Activated T-helper 1 cell treated with anti-CD3 and anti-CD28 coated beads, Interleukin-12 subunit alpha, Interleukin-12 subunit beta, Interleukin-2, Interleukin-4 antibody, amounts not matched to agents 30 ng/mL and 10 ng/mL and 1 ng/mL, durations not matched to agents 14 hours and 24 hours and 36 hours (primary cell): ENCODE measurements at regions not wholly inside any gene's neighbourhood (a gene's known extent, or its start where the extent isn't known, plus 50 kb on each side); places are given as distances from the start of the nearest gene placed in this dataset.

ENCODE experiments used
- DNase-seq: peaks from one replicate; pipeline ENCODE4 v3.0.0; 2021; ENCODE audit warnings: low spot score
- H3K27ac Mint-ChIP-seq: one replicate; pipeline ENCODE4 v1.8.0; 2021; ENCODE audit warnings: mild to moderate bottlenecking, mixed read lengths
- H3K27me3 Mint-ChIP-seq: one replicate; pipeline ENCODE4 v1.8.0; 2022; ENCODE audit warnings: mild to moderate bottlenecking, moderate library complexity, mixed read lengths; ENCODE audit not compliant: insufficient read depth
- H3K36me3 Mint-ChIP-seq: one replicate; pipeline ENCODE4 v1.8.0; 2021; ENCODE audit warnings: low read depth, mixed read lengths
- H3K4me1 Mint-ChIP-seq: one replicate; pipeline ENCODE4 v1.8.0; 2021; ENCODE audit warnings: low read depth, mixed read lengths
- H3K4me3 Mint-ChIP-seq: one replicate; pipeline ENCODE4 v1.8.0; 2021; ENCODE audit warnings: mild to moderate bottlenecking, moderate library complexity, mixed read lengths
- H3K9me3 Mint-ChIP-seq: one replicate; pipeline ENCODE4 v1.8.0; 2021; ENCODE audit warnings: mixed read lengths
- intact Hi-C: fragments of 100-400 bp; cut with micrococcal nuclease; formaldehyde crosslinking; loops from one replicate; pipeline ENCODE4 v1.15.1; 2024

DNA sequence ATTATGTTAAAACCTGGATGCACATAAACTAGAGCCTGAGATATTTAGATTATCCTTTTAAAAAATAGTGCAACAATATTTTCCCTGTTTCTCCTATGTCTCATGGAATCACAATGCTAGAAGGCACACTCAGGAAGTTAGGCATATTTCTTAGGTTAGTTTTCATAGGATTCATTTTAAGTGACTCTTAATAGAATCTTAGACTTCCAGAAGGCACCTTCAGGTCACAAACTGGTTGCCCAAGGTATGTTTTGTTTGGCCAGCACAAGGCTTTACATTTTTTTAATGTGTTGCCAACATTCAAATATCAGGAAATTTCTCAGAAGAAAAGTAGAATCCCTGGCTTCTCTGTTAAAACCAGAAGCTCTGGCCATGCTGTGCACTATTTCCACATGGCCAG, 129.3 kb downstream of the LNPK start:
- Mint-ChIP-seq H3K36me3 (no peaks in the 10 kb centered on the region), H3K27me3 (peaks cover 1% of the 10 kb centered on the region), H3K4me3 (no peak overlapping the region), H3K9me3 (no peaks in the 10 kb centered on the region), H3K27ac (no peak overlapping the region), H3K4me1 (no peaks in the 10 kb centered on the region)
- no peak for DNase-seq
- intact Hi-C loops = no loop called here

DNA sequence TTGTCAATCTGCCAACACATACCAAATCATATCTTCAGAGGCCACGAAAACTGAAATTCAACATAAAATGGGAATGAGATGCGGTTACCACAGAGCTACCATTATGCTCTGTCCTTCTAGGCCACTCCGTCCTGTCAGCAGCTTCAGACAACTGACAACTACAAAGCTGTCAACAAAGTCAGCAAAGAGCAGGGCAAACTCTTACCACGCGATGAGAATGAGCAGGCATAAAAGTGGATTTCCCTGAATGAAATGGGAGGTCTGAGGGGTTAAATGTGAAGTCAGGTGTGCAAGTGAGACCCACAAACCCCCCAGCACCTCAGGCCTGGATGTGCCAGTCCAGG, 130.1 kb downstream of the LNPK start:
- Mint-ChIP-seq H3K27ac (no peak overlapping the region), H3K36me3 (no peaks in the 10 kb centered on the region), H3K9me3 (no peaks in the 10 kb centered on the region), H3K4me1 (no peaks in the 10 kb centered on the region), H3K4me3 (no peak overlapping the region), H3K27me3 (peaks cover 1% of the 10 kb centered on the region)
- intact Hi-C loops = no loop called here
- no peak for DNase-seq

DNA sequence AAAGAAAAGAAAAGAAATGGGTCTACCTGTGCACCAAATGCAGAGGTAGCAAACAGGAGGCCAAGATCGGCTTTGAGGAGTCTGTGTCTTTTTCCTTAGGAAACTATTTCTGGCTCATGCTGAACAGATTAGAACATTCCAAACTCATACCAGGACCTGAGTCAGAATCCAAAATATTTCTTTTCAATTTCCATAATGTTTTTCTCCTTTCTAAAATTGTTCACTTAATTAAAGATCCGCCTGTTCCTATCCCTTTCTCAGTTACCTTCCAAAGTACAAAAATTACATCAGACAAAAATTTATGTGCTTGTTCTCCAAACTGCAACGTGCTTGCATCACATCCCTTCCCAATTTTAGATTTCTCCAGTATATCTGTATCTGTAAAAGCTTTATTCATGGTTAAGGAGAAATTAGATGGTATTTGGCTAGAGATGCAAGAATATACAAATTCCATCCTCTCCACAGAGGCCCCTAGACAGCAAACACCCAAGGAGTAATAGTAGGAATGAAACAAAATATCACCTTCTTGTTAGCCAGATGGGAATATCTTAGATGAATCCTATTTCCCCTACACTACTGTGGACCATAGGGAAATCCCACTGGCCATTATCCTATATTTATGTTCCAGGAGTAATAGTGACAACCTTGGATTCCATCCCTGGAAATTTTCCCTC, 130.6 kb downstream of the LNPK start:
- intact Hi-C loops = no loop called here
- H3K27me3 Mint-ChIP-seq = peaks cover 1% of the 10 kb centered on the region
- H3K4me3 Mint-ChIP-seq = no peak overlapping the region
- H3K36me3 Mint-ChIP-seq = no peaks in the 10 kb centered on the region
- H3K4me1 Mint-ChIP-seq = no peaks in the 10 kb centered on the region
- no peak for DNase-seq
- no peak overlapping the region for H3K27ac Mint-ChIP-seq
- H3K9me3 Mint-ChIP-seq = no peaks in the 10 kb centered on the region

DNA sequence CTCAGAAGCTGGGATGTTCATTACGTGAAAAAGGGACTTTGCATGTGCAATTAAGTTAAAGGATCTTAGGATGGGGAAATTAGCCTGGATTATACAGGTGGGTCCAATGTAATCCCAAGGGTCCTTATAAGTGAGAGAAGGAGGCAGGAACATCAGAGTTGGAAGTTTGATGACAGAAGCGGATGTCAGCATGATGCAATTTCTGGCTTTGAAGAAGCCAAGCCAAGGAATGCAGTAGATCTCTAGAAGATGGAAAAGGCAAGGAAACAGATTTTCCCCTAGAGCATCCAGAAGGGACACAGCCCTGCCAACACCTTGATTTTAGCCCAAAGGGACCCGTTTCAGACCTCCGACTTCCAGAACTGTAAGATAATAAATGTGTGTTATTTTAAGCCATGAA, 136.4 kb downstream of the LNPK start:
- Mint-ChIP-seq H3K9me3 (no peaks in the 10 kb centered on the region), H3K27ac (no peak overlapping the region), H3K4me3 (no peak overlapping the region), H3K27me3 (peaks cover 1% of the 10 kb centered on the region), H3K4me1 (no peaks in the 10 kb centered on the region), H3K36me3 (no peaks in the 10 kb centered on the region)
- intact Hi-C loops = no loop called here
- no peak for DNase-seq

DNA sequence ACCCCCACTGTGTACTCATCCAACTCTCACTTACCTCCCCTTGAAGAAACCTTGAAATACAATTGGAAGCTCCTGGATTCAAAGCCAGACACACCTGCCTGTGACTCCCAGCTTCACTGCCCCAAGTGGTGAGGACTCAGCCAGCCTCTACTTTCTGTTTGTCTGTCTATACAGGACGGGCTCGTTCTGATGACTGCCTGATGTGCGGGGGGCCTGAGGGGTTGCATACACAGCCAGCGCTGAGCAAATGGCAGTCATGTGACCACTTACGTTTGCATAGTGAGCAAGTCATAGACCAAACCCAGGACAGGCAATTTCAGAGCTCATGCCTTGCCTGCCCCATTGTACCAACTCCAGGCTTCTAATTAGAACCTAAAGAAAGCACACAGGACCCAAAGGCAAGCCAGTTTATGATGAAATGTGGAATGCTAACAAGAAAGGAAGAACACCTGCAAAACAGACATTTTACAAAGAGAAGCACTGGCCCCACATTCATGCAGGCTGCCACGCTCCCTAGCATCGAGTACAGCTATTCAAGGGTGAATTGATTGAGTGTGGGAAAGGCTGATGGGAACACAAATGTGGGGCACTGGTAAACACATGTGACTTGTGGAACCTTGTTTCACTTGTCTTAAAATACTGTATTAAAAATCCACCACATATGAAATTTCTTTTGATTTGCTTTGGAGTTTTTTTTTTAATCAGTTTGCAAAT, 137.8 kb downstream of the LNPK start:
- no peaks in the 10 kb centered on the region for H3K4me1 Mint-ChIP-seq
- intact Hi-C loops = no loop called here
- no peak overlapping the region for H3K4me3 Mint-ChIP-seq
- DNase-seq = no peak
- peaks cover 3% of the 10 kb centered on the region for H3K27me3 Mint-ChIP-seq
- H3K27ac Mint-ChIP-seq = no peak overlapping the region
- no peaks in the 10 kb centered on the region for H3K36me3 Mint-ChIP-seq
- no peaks in the 10 kb centered on the region for H3K9me3 Mint-ChIP-seq

DNA sequence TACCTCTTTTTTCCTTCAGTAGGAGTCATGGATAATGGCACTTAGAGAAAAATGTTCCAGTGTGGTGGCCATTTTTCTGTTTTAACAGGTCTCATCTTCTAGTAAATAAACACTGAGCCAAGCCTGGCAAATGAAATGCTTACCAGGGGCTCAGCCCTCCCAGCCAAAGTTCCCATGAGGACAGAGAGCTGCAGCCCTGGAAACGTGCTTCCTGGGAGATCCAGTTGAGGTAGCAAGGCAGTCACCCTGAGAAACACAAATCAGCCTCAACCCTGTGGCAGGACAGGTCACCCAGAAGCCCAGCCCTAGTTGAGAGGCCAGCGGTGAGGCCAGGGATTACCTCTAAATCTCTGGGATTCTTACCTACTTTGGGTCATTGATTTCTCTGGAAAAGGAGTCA, 140.1 kb downstream of the LNPK start:
- Mint-ChIP-seq H3K36me3 (no peaks in the 10 kb centered on the region), H3K27me3 (peaks cover 3% of the 10 kb centered on the region), H3K27ac (no peak overlapping the region), H3K4me3 (no peak overlapping the region), H3K9me3 (no peaks in the 10 kb centered on the region), H3K4me1 (no peaks in the 10 kb centered on the region)
- intact Hi-C loops = no loop called here
- no peak for DNase-seq

DNA sequence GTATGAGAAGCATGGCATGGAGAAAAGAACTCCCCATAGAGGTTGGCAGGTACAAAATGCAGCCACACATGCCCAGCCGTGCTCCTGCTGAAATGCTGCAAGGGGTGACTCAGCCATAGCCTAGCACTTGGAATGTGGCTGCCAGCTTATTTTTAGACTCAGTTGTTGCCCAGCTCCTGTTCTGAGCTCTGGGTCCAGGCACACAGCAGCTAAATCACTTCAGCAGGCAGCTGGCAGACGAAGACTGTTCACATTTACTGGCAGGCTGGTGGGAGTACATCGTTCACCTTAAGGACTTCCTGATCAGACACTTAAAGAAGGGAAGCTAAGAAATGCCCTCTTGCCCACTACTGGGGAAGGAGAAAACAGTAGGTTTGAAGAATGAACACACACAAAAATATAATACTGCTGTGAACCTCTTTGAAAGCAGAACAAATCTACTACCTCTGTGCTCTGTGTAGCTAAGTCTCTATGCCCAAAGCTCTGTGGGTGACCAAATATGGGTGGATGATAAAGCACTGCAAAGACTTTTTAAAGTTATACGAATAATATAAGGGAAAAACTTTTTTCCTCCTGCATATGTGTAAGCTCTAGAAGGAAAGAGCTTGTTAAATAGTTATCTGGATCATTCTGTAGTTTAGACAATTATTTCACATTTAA, 146.1 kb downstream of the LNPK start:
- no peaks in the 10 kb centered on the region for H3K36me3 Mint-ChIP-seq
- H3K4me3 Mint-ChIP-seq = no peak overlapping the region
- DNase-seq = no peak
- peaks cover 5% of the 10 kb centered on the region for H3K27me3 Mint-ChIP-seq
- H3K27ac Mint-ChIP-seq = no peak overlapping the region
- H3K4me1 Mint-ChIP-seq = no peaks in the 10 kb centered on the region
- no peaks in the 10 kb centered on the region for H3K9me3 Mint-ChIP-seq
- intact Hi-C loops = no loop called here

DNA sequence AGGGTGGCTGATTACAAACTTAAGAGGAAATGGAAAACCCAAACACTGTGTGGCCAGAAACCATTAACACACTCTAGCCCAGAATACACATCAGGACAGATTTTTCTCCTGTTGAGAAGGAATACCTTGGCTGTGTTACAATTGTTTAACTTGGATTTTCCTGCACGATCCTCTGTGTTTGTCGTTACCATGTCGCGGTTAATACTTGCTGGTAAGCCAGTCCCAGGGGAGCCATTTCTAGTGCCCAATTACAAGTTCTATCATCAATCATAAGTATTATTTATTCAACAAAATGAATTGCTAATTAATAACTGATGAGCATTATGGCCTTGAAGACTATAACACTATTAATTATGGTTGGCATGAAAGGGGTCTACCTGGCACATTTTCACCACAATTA, 146.8 kb downstream of the LNPK start:
- peaks cover 5% of the 10 kb centered on the region for H3K27me3 Mint-ChIP-seq

DNA sequence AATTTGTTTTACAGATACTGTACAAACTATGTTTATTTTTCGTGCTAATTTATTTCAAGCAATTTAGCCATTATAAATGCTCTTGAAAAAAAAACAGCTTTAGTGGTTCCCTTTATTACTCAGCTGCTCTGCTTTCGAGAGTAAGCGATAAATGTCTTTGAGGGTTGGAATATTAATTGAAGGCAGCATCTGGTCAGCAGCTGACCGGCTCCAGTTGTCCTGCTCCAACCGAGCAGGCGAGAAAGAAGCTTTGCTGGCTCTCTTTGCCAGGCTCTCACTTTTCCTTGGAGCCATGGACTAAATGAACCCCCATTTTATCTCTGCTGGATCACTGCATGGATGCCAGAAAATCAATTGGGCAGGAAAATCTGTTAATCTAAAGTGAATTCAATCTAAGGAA, 147.4 kb downstream of the LNPK start:
- peaks cover 2% of the 10 kb centered on the region for H3K27me3 Mint-ChIP-seq
- intact Hi-C loops = no loop called here
- H3K27ac Mint-ChIP-seq = no peak overlapping the region
- H3K9me3 Mint-ChIP-seq = no peaks in the 10 kb centered on the region
- no peaks in the 10 kb centered on the region for H3K4me1 Mint-ChIP-seq
- DNase-seq = no peak
- no peak overlapping the region for H3K4me3 Mint-ChIP-seq
- no peaks in the 10 kb centered on the region for H3K36me3 Mint-ChIP-seq

More for the DNA sequence above, 146.8 kb downstream of the LNPK start:
- intact Hi-C loops = no loop called here
- no peaks in the 10 kb centered on the region for H3K4me1 Mint-ChIP-seq
- no peaks in the 10 kb centered on the region for H3K36me3 Mint-ChIP-seq
- no peak overlapping the region for H3K27ac Mint-ChIP-seq
- no peak for DNase-seq
- H3K9me3 Mint-ChIP-seq = no peaks in the 10 kb centered on the region
- H3K4me3 Mint-ChIP-seq = no peak overlapping the region

DNA sequence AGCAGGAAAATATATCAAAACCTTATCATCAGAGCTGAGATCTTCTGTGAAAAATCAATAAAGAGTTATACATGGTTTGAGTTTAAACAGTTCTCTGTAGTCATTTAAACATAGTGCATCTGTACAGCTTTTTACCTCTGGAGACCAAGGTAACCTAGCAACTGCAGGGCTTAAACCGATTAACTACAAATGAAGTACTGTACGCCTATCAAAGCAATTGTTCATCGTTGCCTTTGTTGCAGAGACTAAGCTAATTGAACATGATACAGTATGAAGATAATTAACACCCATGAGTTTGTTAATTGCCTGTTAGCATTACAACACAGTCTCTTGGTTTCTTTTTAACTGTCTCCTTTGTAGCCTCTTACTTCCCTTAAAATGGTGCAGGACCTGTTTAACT, 147.9 kb downstream of the LNPK start:
- no peak overlapping the region for H3K27ac Mint-ChIP-seq
- DNase-seq = no peak
- no peaks in the 10 kb centered on the region for H3K9me3 Mint-ChIP-seq
- no peak overlapping the region for H3K4me3 Mint-ChIP-seq
- no peaks in the 10 kb centered on the region for H3K4me1 Mint-ChIP-seq
- intact Hi-C loops = no loop called here
- peaks cover 2% of the 10 kb centered on the region for H3K27me3 Mint-ChIP-seq
- H3K36me3 Mint-ChIP-seq = no peaks in the 10 kb centered on the region

DNA sequence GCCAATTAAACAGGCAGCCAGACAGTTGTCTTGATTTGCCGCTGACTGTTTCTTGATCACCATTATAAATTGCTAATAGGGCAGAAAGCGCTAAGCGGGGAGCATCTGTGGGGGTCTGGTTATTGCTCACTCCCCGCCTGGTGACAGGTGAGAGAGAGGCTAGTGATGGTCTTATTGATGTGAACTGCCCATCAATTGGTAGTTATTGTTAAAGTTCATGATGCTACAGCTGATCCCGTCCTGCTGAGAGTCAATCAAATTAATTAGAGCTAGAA, 148.5 kb downstream of the LNPK start:
- Mint-ChIP-seq H3K36me3 (no peaks in the 10 kb centered on the region), H3K27me3 (peaks cover 2% of the 10 kb centered on the region)
- intact Hi-C loops = no loop called here

DNA sequence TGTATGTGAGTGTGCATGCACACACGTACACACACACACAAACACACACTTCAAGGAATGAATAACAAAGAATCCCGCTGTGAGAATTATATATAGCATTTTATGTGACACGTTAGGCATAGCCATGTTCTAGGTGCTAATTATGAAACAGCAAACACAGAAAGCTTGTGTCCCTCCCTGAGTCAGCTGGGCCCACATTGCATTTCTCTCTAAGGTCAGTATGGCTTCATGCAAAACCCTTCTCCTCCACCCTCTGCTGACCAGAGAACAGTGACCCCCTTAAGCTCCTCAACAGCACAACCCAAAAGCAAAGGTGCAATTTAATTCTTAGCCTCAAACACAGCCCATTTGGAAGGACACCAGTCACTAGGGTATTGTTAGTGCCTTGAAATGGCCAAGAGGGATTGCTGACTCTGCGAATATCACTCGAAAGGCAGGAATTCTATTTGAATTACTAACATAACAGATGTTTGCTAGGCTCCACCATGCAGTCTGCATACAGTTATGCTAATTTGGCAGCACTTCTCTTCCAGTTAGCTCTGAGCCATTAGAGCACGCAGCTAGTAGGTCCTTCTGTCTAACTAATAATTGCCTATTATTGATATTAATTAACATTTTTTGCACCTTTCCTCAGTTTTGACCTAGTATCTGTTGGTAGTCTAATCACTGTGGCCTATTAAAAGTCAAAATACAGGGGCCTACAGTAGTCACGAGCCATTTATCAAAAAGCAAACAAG, 149.0 kb downstream of the LNPK start:
- peaks cover 2% of the 10 kb centered on the region for H3K27me3 Mint-ChIP-seq
- H3K36me3 Mint-ChIP-seq = no peaks in the 10 kb centered on the region
- no peaks in the 10 kb centered on the region for H3K9me3 Mint-ChIP-seq
- no peak overlapping the region for H3K4me3 Mint-ChIP-seq
- no peak overlapping the region for H3K27ac Mint-ChIP-seq
- H3K4me1 Mint-ChIP-seq = no peaks in the 10 kb centered on the region
- no peak for DNase-seq
- intact Hi-C loops = no loop called here

More for the DNA sequence above, 148.5 kb downstream of the LNPK start:
- DNase-seq = no peak
- no peak overlapping the region for H3K27ac Mint-ChIP-seq
- H3K9me3 Mint-ChIP-seq = no peaks in the 10 kb centered on the region
- H3K4me3 Mint-ChIP-seq = no peak overlapping the region
- no peaks in the 10 kb centered on the region for H3K4me1 Mint-ChIP-seq

DNA sequence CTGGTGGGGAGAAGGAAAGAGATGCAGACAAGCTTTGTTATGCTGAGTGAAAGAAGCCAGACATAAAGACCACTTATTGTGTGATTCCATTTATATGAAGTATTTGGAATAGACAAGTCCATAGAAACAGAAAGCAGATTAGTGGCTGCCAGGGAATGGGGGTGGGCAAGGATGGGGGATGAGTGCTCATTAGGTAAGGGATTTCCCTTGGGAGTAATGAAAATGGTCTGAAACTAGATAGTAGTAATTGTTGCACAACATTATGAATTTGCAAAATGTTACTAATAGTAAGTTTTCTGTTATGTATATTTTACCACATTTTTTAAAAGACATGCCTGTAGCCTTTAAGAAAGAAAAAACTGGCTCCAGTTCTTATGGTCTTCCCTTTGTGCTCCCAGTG, 154.9 kb downstream of the LNPK start:
- Mint-ChIP-seq H3K9me3 (no peaks in the 10 kb centered on the region), H3K4me3 (no peak overlapping the region), H3K27me3 (no peaks in the 10 kb centered on the region), H3K36me3 (no peaks in the 10 kb centered on the region), H3K4me1 (no peaks in the 10 kb centered on the region), H3K27ac (no peak overlapping the region)
- intact Hi-C loops = no loop called here
- DNase-seq = no peak
